ENCODE measurements at regions not wholly inside any gene's neighbourhood (a gene's known extent, or its start where the extent isn't known, plus 50 kb on each side); places are given as distances from the start of the nearest gene placed in this dataset.
"Not testable (repeated sequence)": the region's sequence is repeated elsewhere in the genome, so short reads cannot be mapped to it uniquely, and the experiment has no call there.

DNA sequence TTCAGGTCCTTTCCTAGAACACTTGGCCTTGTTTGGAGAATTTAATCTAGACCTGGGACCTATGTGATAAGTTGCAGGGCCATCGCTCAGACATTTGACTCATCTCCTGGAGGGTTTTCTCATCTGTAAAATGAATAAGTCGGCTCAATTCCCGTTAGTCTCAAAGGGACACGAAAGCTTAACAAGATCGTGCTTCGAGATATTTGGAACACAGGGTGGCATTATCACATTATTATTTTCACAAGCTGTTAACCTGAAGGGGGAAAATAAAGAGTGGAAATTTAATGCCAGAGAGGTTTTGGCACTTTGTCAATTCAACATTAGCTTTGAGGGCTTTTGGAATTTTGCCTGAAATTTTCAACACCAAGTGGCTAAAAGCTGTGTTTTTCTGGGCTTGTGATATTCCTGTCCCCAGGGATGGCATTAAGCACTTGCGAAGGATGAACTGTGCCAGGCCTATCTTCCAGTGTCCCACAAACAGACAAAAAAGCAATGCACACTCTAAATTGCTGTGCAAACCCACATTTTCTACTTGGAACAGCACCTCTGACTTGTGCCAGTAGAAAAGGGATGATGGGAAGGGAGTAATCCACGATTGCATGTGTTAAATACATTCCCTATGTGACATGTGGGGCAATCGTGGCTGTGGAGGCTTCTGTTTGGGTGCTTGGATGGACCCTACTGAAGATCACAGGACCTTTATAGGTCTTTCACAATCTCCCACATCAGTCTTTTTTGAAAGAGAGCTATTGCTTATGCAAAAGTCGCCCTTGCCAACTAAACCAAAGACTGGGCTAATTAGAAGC lies 478.7 kb downstream of the MFSD1 start:
- DNase-seq: no peak

DNA sequence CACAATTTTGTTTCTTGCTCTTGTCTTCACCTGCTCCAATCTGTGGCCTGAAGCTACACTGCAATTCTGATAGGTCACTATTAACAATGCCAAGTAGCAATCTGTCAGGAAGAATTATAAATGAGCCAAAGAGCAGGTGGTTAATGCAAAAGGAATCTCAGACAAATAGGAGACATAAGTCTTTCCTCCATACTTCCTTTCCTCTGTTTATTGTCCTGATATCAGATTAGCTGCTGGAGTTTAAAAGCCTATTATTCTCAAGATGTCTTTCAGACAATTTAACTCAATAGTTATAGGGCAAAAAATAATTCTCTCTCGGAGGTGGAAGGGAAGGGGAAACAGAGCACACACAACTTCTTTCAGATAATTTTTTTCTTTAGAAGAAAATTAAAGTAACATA lies 491.6 kb downstream of the MFSD1 start:
- no peak for DNase-seq

DNA sequence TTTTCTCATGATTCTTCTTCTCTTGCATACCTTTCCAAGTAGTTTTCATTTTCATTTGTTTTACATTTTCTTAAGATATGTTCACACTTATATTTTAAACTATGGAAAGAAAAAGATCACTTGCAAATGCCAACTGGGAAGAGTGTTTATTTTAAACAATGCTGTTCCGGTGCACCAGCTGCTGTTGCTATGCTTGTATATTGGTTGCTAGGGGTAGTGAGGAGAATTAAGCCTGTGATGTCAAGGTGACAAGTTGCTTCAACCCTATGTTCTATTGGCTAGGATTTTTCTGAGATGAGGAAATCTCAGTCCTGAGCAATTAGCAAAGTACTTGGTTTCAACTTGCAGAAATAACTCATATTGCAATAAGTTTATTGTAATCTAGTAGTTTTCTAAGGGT lies 500.1 kb downstream of the MFSD1 start:
- no peak for DNase-seq

DNA sequence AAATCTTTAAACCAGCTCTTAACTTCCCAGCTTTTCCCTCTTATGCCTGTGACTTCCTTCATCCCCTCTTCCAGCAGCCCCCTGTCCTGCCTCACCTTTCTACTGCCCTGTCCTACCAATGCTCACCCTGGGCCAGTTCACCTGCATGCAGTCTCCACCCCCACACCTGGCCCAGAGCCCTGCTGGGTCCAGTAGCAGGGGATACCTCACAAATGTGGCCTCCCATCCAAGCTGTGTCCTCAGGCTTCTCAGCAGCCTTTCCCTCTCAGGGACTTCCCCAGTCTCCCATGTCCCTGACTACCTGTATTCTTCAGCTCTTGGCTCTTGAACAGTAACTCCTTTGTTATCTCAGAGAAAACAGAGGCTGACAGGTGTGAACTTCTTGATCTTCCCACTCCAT lies 503.2 kb downstream of the MFSD1 start:
- DNase-seq: no peak

GRCh38 chr3:159316706-159317105 lies 514.9 kb downstream of the MFSD1 start:
- DNase-seq: not testable (repeated sequence)

DNA sequence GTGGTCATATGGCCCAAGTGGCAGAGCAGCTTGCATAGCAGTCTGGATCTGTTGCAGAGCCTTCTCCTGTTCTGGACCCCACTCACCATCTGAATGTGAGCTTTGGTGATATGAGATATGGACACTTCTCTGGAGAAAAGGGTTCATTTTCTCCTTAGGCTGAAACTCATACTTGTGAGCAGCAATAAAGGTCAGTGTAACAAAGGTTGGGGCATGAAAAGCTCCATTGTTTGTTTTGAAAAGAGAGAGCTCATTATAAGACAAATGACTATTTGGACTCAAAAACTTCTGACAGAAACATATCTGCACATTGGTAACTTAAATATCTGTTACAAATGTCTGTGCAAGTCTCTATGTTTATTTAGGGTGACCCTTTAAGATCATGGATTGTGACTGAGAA lies 517.3 kb downstream of the MFSD1 start:
- no peak for DNase-seq

GRCh38 chr3:159322322-159322939 lies 520.6 kb downstream of the MFSD1 start:
- no peak for DNase-seq

- no peak for DNase-seq
Observed at GRCh38 chr3:159323848-159324247, 522.0 kb downstream of the MFSD1 start.

DNA sequence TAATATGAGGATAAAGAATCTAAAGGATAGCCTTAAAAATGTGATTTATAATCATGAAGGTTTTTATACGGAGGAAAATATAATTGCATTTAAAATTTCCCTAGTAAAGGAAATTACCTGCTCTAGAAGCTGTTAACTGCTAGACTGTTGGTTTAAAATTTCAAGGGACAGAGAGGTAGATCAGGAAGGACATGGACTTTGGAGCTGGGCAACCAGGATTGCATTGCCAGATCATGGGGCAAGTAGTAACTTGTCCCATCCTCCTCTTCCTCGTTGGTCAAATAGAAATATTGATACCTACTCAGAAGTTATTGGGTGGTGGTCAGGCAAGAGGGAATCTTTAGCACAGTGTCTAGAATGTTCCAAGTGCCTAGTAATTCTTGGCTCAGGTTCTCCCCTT lies 525.1 kb downstream of the MFSD1 start:
- DNase-seq: no peak

DNA sequence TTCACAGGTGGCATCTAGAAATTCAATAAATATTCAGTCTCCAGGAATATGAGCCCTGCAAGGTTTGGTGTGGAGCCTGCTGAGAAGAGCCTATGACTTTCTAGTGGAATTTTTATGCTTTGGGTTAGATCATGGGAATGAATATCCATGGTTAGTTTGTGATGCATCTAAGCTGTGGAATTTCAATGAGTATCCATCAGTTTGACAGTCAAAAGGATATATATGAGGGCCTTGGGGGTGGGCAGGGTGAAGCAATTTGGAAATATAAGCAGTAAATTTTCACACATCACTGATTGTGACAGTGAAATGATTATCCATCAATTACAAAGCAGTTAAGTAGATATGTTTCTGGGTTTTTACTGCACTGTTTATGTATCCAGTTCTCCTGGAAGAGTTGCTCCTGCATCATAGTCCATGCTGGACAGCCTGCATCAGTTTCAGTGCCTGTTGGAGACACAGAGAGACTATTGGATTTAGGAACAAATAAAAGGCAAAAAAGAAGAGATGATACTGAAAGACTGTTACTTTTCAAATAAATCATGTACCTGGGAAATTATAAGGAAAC lies 530.8 kb downstream of the MFSD1 start:
- DNase-seq: no peak

DNA sequence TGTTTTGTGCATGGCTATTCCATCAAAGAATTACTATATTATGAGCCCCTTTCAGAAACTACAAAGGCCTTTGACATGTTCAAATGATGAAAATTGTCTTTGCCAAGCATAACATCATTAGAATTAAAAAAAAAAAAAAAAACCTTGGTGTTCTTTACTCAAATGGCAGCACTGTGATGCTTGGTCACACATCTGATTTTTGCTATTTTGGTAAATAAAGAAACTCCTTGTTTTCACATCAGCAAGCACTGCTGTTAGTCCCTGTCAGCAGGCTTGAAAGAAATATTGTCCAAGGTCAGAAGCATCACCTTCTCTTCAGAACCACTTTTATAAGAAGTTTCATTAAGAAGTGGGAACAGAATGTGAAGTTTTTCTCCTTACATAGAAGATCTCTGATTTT lies 537.3 kb downstream of the MFSD1 start:
- no peak for DNase-seq

DNA sequence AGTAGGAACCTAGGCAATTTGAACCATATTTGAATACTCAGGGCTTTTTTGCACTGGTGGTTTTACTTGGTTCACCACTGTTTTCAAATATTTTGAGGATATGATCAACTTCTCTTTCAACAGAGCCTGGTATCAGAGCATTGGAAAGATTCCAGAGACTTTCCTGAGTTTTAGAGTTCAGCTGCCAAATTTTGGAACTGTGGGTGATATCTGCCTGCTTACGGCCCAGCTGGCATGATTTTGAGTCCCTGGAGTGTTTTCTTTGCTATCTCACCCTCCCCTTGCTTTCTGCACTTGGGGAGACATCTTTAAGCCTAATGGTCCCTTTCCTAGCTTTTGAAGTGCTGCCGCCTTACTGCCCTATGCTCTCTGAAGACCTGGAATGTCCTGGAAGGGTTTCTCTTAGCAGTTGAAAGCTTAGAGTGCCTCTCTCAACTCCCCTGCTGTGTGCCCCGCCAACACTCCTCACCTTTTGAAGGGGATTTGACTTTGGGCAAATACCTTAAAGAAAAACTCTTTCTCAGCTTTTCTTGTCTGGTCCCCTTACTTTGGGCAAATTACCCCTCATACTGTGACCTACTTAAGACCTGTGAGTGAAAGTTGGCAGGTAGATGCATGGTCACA lies 539.1 kb downstream of the MFSD1 start:
- no peak for DNase-seq

- DNase-seq: no peak
Observed at GRCh38 chr3:159346271-159346903, 544.5 kb downstream of the MFSD1 start.

- DNase-seq: no peak
Observed at GRCh38 chr3:159348431-159348830, 546.6 kb downstream of the MFSD1 start.

- DNase-seq: no peak
Observed at GRCh38 chr3:159356606-159357005, 554.8 kb downstream of the MFSD1 start.

- DNase-seq: no peak
Observed at GRCh38 chr3:159364511-159364910, 562.7 kb downstream of the MFSD1 start.

GRCh38 chr3:159366476-159366875 lies 564.6 kb downstream of the MFSD1 start:
- DNase-seq: no peak

DNA sequence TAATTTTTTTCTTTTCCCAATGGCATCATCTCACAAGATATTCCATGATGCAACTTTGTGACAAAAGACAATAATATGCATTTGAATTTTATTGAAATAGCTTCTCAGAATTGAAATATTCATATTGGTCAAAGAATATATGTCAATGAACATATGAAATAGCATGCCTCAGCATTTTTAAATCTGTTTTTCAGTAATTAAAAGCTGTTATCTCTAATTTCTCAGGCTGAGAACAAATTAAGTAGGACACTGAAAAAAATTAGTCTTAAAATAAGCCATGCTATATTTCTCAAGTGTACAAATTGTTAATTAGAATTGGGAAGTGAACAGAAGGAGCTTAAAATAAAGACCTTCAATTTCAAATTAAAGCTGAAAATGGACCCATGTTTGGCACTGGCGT lies 570.1 kb downstream of the MFSD1 start:
- DNase-seq: no peak

- no peak for DNase-seq
Observed at GRCh38 chr3:159378396-159379194, 576.7 kb downstream of the MFSD1 start.

DNA sequence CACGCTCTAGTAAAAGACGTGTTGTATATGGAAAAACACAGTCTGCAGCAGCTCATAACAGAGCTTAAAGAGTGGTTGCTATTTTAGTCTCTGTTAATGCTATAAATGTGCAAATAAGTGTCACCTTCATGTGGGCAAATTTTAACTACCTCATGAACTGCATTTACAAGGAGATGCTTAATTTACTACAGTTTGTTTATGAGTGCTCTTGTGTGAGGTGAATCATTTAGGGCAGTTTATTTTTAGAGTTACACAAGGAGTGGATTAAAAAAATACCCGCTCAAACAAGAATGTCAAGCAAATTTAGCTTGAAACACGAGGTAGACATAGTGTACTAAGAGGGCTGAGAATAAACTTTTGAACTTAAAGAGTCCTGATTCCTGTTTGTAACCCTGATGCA lies 579.0 kb downstream of the MFSD1 start:
- no peak for DNase-seq

- DNase-seq: no peak
Observed at GRCh38 chr3:159390656-159391212, 588.9 kb downstream of the MFSD1 start.

GRCh38 chr3:159397683-159398082 lies 591.0 kb upstream of the IL12A start:
- DNase-seq: not testable (repeated sequence)

Data from NCI-H1694 treated with DMSO at 0.1 percent for 48 hours (cell line).